HG03432 (cell line): ENCODE measurements at regions not wholly inside any gene's neighbourhood (a gene's known extent, or its start where the extent isn't known, plus 50 kb on each side); places are given as distances from the start of the nearest gene placed in this dataset.

ENCODE experiments used
- ATAC-seq: cut with Tn5 transposase; IDR thresholded peaks from one replicate; pipeline ENCODE4 v1.9.1; 2021; ENCODE audit warnings: mild to moderate bottlenecking, moderate library complexity; ENCODE audit not compliant: unreplicated experiment

DNA sequence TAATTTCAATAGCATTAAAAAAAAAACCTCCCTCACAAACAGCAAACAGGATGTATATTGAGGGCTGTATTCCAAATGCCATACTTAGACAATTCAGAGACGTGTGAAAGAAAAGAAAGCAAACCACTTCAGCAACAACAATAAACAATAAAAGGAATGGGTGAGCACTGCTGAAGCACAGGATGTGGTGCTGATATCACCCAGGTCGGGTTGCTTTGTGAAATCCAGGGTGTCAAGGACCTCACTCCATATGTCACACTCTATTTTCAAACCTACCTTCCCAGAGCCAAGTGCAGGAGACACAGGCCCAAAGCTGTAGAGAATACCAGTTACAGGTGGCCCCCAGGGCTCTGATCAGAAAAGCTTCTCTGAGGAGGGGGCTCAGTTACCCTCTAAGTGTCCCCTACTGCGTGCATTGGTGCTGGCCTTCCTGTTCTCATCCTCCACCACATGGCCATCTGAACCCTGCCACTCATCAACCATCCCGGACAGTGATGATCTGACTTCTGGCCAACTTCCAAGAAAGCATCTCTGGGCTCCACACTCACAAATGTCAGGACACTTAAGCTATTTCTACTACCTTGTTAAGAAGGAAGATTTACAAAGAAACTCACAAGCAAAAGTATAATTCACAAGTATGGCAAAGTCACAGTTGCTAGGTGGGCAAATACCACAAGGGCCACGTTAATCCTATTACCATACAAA lies 363.0 kb downstream of the SS18 start:
- no peak for ATAC-seq

DNA sequence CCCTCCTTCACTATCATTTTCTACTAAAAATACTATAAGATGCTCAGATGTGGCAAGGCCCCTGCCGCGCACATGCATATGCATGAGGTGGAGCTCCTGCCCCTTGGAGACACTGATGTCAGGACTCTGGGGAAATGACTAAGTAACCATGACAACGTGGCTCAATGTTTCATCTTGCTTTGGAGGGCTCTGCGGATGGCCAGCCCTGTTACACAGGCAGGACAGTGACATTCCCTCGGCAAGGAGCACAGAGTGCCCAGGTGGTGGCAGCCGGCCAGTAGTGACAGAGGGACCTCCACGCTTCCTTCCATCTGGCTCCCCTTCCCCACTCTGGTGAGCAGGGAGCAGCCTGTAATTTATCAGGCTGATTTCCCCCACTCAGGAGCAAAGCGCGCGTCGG lies 364.1 kb downstream of the SS18 start:
- ATAC-seq: no peak

DNA sequence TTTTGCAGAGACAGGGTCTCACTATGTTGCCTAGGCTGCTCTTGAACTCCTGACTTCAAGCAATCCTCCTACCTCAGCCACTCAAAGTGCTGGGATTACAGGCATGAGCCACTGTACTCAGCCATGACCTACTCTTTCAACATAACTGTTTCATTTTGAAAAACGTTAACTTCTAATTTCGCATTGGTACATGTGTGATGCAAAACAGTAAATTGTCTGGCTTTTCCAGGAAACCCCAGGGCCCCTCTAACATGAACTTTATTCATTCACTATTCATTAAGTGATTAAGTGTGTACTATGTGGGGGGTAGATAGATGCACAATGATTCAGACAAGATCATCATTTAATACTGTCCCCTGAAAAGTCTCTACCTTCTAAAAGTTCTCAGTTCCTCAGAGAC lies 364.9 kb downstream of the SS18 start:
- no peak for ATAC-seq

DNA sequence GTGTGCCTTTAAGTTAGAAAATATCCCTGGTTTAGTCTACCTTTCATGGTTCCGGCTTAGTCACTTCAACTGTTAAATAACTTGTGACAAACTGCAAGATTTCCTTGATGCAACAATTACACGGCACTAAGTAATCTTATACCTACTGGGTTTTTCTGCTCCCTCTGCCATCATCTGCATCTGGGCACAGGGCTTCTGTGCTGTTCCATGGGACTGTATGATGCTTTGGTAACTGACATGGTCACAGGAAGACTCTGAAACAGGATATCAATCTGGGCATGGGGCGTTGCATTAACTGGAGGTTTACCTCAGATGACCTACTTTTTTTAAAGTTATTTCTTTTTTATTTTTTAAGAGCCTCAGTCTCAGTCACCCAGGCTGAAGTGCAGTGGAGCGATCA lies 365.4 kb downstream of the SS18 start:
- ATAC-seq: no peak

DNA sequence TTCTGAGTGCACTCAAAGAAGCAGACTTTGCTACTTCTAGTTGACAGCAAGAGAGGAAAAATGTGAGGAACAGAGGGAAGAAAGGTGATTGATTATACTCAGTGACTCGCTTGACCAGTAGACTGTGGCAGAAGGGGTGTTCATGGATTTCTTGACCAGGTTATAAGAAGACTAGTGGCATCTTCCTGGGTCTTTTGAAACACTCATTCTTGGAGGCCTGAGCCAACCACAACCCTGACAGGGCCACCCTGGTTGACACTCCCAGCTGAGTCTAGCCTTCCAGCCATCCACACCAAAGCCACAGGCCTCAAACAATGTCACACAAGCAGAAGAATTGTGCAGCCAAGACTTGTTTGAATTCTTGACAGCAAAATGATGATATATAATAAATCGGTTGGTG lies 366.3 kb downstream of the SS18 start:
- ATAC-seq: no peak

DNA sequence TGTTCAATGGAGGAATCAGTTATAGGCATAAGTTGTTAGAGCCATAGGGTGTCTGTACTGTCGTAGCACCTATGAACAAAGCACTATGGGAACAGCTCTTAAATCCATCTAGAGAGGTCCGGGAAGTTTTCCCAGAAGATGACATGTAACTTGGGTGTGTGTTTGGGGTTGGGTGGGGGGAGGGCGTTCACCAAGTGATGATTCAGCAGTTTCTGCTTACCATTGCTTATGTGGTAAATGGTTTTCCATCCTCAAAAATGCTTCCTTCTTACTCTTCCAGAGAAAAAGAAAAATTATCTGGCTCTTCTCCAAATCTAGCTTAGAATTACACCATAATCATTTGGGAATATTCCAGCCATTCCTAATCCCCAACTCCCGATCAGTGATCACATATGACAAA lies 361.1 kb upstream of the ZNF521 start:
- ATAC-seq: no peak

DNA sequence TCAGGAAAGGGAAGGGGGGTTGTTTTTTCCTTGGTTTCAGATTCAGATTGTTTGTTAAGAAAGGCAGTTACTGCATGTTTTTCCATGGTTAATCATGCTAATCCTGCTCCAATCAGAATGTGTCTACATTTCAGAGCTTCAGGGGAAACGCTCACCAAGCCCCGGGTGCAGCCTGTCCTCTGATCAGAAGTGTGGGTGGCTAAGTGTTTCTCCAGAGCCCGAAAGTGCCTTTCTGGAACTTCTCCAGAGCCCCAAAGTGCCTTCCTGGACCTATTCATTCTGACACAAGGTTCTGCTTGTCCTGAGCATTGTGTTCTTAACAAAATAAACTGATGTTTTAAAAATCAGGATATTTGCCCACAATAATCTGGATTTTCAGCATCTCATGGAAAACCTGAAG lies 359.0 kb upstream of the ZNF521 start:
- ATAC-seq: no peak

DNA sequence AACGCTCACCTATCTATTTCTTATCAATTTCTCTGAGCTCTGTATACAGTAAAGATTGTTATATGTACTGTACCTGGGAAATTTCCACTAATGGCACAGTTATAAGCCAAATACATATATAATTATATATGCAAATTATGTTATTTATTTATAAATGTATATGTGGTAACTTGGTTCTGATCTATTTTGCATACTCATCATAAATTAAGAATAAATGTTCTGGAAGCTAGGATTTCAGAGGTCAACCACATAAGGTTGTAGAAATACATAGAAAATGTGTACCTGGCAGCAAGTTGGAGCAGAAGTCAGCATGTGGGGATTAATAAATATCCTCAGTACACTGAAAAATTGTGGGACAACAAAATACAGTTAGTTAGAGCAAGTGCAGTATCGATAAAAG lies 353.7 kb upstream of the ZNF521 start:
- no peak for ATAC-seq

DNA sequence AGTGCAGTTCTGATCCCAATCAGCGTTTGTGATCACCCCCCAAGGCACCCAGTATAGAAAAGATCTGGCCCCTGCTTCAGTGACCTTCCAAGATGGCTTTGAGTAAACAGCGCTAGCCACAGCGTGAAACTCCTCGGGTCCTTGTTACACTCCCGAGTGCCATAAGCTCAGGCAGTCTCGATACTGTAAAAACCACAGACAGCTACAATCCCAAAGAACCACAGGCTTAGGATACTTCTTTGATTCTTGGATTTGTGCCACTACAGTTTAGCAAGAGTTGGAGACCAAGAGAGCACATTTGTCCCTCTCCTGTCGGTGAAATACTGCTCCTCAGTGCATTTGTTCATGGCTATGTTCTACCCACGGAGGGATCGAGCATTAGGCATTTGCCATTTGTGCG lies 352.5 kb upstream of the ZNF521 start:
- ATAC-seq: no peak

DNA sequence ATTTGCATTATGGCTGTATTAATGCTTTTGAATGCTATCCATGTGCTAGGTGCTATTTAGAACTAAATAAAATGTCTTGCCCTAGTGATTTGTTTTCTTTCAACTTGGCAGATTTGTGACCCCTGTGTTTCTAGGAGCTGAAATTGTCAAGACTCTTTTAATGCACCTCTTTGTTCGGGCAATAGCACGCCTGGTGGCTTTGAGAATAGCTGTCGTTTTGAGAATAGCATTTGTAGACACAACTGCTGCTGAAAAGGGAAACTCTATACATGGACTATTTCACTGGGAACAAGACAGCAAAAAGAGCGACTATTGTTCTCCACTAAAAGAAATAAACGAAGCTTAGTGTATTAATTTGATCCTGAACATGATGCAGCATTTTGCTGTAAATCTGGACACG lies 352.1 kb upstream of the ZNF521 start:
- ATAC-seq: no peak

DNA sequence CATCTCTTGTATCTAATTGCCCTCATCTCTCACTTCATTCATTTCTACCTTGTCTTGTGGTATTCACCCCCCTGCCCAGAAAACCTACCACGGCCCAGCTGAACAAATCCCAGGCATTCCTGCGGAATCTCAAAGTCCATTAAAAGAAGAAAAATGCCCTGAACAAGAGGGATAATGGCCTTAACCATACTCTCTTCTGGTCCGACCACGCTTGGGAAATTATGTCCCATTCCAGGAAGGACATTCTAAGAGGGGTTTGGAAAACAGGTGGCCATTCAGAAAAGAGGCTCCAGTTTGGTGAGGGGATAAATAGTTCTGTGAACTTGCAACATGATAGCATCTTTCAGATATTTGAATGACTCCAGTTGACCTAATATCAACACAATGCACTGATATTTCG lies 349.9 kb upstream of the ZNF521 start:
- no peak for ATAC-seq

DNA sequence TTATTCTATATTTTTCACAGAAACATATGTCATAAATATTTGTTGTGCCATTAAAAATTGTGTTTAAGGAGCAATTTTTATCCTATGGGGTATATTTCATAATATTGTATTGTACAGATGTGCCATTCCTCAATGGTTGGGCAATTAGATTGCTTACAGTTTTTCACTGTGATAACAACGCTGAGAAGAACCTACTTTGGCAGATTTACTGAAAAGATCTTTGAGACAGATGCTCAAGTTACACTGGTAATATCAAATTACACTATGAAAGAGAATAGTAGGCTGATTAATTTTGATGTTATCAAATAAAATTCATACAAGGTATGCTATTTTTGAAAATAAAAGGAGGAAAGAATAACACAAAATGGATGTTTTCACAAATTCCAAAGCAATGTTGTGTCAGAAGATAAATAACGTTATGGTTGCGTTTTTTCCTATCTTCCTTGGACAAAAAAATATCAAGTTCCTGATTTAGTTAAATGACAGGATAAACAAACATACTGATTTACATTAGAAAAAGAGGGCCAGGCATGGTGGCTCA lies 335.1 kb upstream of the ZNF521 start:
- no peak for ATAC-seq

DNA sequence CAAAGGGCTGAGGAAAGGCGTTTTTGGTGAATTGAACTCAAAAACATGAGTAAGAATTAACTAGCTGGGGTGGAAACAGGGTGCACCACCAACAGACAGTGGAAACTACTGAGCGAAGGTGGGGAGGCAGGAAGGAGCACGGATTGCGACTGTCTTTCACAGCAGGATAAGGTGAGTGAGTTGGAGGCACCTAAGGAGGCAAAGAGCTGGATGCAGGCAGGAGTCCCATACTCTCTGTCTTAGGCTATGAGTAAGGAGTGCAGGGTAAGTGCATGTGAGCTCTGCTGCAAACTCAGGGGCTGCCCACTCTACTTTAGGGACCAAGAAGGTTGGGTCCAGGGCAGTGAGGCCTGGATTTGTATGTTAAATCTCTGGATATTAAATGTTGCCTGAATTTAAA lies 333.1 kb upstream of the ZNF521 start:
- no peak for ATAC-seq

DNA sequence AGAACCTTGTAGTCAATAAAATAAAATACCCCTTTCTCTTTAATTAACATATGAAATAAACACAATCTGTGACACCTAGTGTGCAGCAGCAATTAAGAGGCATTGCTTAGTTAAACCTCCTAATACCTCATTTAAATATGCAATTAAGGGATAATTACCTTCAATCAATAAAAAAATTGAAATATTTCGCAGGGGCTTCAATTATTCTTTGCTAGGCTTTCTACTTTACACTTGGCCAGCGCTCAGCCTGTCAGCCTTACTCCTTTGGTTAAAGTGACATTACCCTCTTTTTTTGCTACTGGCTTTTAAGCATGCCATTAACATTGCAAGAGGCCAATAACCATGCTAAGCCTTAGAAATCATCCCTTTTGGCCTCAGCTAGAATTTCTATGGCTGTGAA lies 327.5 kb upstream of the ZNF521 start:
- no peak for ATAC-seq

DNA sequence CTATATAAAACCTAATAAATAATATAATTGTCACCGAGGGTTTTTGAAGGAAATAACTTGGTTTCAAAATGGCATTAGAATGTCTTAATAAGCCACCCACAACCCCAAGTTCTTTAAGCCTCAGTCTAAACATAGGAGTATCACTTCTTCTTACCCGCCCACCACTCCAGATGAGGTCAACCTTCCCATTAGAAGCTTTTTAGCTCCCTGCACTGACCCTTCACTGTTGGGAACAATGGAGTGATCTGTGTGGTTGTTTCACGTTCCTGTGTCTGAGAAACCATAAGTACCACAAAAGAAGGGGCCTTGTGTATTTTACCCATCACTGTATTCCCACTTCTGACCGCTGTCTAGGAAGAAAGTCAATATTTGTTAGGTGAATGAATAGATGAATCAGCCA lies 326.3 kb upstream of the ZNF521 start:
- ATAC-seq: no peak

DNA sequence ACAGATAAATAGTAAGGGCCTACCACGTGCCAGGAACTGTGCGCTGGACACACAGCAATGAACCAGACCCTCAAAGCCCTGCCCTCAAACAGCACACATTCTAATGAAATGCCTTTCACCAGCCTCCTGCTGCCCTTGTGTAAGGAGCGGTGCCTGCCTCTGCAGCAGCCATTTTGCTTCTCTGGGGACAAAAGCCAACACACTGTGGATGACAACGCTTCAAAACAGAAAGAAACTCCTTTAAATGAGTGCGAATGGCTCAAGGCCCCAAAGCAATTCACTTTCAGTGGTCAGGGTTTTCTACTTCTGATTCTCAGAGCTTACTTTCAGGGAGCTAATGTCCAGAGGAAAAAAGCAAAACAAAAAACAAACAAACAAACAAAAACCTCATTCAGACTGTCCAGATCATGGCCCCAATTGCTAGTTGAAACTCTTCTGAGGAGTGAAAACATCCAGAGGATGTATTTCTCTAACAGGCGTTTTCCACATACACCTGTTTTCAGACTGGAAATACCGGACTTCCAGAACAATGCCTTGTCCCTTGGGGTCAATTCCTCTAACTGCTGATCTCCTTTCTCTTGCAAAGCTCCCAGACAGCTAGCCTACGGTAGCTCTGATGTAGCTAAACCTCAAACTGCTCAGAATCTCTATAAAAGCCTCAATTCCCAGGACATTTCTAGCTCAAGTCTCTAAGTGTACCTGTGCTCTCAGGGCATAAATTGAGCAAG lies 323.3 kb upstream of the ZNF521 start:
- no peak for ATAC-seq

DNA sequence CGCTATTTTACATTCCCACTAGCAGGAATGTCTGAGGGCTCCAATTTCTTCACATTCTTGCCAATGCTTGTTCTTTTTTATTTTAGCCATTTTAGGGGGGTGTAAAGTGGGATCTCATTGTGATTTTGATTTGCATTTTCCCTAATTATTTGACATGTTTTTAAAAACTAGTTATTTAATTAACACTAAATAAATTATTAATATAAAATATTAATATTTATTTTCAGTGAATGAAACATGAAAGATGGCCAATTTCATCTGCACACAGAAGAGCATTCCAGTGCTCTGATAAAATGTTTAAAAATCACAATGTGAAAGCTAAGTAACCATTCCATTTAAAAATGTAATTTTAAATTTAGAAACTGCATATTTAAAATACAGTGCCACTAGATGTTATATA lies 322.2 kb upstream of the ZNF521 start:
- ATAC-seq: no peak

DNA sequence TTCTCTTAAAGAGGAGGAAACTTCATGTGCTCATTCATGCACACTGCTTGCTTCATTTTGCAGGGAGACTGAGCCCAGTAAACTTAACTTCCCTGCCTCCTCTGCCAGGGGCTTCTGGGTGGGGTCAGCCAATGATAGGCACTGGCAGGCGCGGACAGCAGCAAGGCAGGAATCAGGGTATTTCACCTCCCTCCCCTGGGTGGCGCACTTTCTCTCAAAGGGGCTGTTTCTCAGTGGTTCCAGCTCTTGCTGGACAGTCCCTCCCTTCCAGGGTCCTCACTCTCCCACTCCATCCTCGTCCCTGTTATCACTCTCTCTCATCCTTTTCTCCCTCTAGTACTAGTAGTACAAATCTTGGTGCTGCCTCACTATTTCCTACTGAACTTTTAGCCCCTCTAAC lies 320.5 kb upstream of the ZNF521 start:
- no peak for ATAC-seq

DNA sequence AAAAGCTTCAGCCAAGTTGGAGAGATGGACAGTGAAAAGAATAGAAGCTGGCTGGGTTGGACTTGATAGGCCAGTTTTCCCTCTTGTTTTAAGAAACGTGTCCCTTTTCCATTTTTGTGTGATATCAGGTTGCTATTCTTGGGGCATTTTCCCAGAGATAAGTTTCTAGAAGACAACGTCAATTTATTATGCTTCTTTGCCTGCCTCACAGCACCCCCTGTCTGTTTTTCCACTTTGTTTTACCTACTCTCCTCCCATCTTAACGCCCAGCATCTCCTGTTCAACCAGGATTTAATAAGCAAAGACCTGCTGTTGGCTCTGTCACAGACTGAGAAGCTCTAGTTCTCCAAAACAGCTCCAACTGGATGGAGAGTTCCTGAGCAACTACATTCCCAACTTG lies 317.8 kb upstream of the ZNF521 start:
- no peak for ATAC-seq

DNA sequence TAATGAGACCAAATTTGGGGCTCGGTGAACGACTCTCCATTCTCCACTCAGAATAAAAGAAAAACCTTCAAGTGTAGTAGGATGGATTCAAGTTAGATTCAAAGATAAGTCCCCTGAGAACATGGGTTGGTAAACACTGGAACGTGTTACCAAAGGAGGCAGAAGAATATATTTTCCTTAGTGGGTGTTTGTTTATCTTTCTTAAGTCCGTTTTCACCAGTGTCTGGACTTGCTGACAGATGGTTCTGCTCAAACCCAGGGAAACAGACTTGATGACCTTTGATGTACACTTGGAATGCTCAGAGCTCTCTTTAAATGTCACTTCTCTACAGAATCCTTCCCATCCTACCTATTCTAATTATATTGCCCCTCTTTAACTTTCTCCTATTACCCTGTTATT lies 310.3 kb upstream of the ZNF521 start:
- no peak for ATAC-seq

DNA sequence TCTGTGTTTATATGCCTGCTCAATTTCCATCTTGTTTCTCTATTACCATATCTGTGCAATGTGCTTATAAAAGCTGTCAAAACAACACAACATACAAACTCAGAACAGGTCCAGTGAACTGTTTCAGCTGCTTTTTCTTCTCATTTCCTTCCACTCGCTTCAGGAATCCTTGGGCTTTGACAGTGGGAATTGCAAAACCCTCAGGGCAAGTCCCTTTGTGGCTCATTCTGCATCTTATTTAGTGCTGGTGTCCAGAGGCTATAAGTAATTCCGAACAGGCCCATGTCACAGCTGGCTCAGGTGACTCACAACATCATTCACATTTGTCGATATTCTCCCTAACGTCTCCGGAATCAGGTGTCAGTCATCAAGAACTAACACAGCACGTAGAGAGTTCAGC lies 309.9 kb upstream of the ZNF521 start:
- ATAC-seq: no peak

DNA sequence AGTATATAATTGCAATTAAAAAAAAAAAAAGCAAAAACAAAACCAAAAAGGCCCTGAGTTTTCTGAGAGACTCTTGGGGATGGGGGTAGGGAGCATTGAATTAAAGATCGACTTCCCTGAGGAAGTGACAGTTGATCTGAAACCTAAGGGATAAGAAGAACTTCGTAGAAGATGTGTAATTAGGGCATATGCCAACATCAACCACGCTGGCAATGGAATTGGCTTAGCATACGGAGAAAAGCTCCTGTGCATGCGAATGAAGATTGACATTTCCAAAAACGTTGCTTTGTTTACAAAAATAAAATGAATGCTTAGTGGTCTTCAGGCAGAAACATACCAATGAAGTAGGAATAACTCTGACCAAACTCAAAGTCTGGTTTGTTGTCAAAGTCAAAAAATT lies 307.6 kb upstream of the ZNF521 start:
- no peak for ATAC-seq

DNA sequence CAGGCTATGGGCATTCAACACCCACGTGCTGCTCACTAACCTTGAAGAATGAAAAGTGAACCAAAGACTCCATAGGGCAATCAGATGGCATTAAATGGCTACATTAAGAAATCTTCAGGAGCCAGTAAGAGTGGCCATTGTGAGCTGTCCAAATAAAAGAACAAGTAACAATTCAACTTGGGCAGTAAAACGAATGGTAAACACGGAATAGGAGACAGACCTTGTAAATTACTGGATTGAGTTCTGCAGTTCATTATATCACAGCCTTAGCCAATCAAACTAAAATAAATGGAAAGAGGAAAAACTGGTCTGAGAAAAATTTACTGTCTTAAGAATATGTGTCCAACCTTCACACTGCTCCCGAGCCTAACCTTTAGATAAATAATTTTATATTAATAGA lies 306.5 kb upstream of the ZNF521 start:
- no peak for ATAC-seq
